IMR-90 (cell line): ENCODE measurements at regions not wholly inside any gene's neighbourhood (a gene's known extent, or its start where the extent isn't known, plus 50 kb on each side); places are given as distances from the start of the nearest gene placed in this dataset.

Experiments used
- ATAC-seq: fragments of 200-7000 bp; cut with Tn5 transposase; 2 replicates; pipeline ENCODE4 v1.9.1; 2020; ENCODE audit warnings: low read depth, mild to moderate bottlenecking, moderate library complexity
- BruUV-seq: library from RNA; stranded (reverse); fragments of 400-500 nt; replicated peaks from 2 replicates; lab custom pipeline; 2021; lab: Mats Ljungman, UMichigan
- CTCF ChIA-PET: fragments of 300-600 bp; formaldehyde crosslinking; extraction: SDS; loops from one replicate; lab custom pipeline; 2021; ENCODE audit warnings: antibody characterized with exemption; lab: Yijun Ruan, JAX
- POLR2A ChIA-PET: fragments of 300-600 bp; sonication (Branson Sonifier 250); formaldehyde crosslinking; loops from one replicate; lab custom pipeline; 2022; ENCODE audit warnings: antibody characterized with exemption; ENCODE audit not compliant: unreplicated experiment; lab: Charles Lee
- DNase-seq: peaks from one replicate; pipeline ENCODE4 v3.0.0; 2013
- H2AFZ ChIP-seq: replicated peaks from 2 replicates; pipeline ENCODE3; 2013; ENCODE audit warnings: low read length, mild to moderate bottlenecking; ENCODE audit not compliant: poor library complexity
- H2AK5ac ChIP-seq: 2 replicates; pipeline ENCODE4 v1.6.1; 2013; ENCODE audit warnings: low read depth, low read length, inconsistent platforms
- H2AK9ac ChIP-seq: replicated peaks from 2 replicates; pipeline ENCODE3; 2013; ENCODE audit warnings: mild to moderate bottlenecking, low read depth, low read length, moderate library complexity; ENCODE audit not compliant: poor library complexity
- H2BK120ac ChIP-seq: 2 replicates; pipeline ENCODE4 v1.6.1; 2013; ENCODE audit warnings: low read depth, low read length, inconsistent platforms
- H2BK15ac ChIP-seq: 3 replicates; pipeline ENCODE4 v1.6.1; 2013; ENCODE audit warnings: low read depth, low read length, inconsistent platforms
- H2BK20ac ChIP-seq: 2 replicates; pipeline ENCODE4 v1.6.1; 2013; ENCODE audit warnings: low read depth, mild to moderate bottlenecking, inconsistent platforms, low read length, moderate library complexity
- H2BK5ac ChIP-seq: 2 replicates; pipeline ENCODE4 v1.6.1; 2013; ENCODE audit warnings: mild to moderate bottlenecking, low read depth, low read length, inconsistent platforms; ENCODE audit not compliant: poor library complexity, severe bottlenecking
- H3K14ac ChIP-seq: replicated peaks from 2 replicates; pipeline ENCODE4 v1.6.1; 2013; ENCODE audit warnings: low read depth, low read length, inconsistent platforms
- H3K18ac ChIP-seq: 2 replicates; pipeline ENCODE4 v1.6.1; 2013; ENCODE audit warnings: low read depth, low read length, control low read depth
- H3K23ac ChIP-seq: 2 replicates; pipeline ENCODE4 v1.6.1; 2013; ENCODE audit warnings: low read depth, low read length, inconsistent platforms
- H3K27ac ChIP-seq: 2 replicates; pipeline ENCODE4 v1.5.1; 2013; ENCODE audit warnings: mild to moderate bottlenecking, control low read depth, low read length; ENCODE audit not compliant: insufficient read depth
- H3K27me3 ChIP-seq: 2 replicates; pipeline ENCODE4 v1.6.1; 2013; ENCODE audit warnings: low read length; ENCODE audit not compliant: control insufficient read depth, insufficient read depth
- H3K36me3 ChIP-seq: 2 replicates; pipeline ENCODE4 v1.6.1; 2013; ENCODE audit warnings: low read length, mixed read lengths; ENCODE audit not compliant: control insufficient read depth, insufficient read depth
- H3K4ac ChIP-seq: 2 replicates; pipeline ENCODE4 v1.6.1; 2013; ENCODE audit warnings: low read depth, low read length, inconsistent platforms
- H3K4me1 ChIP-seq: 2 replicates; pipeline ENCODE4 v1.6.1; 2013; ENCODE audit warnings: low read length, mixed read lengths; ENCODE audit not compliant: control insufficient read depth, insufficient read depth
- H3K4me2 ChIP-seq: 2 replicates; pipeline ENCODE4 v1.6.1; 2013; ENCODE audit warnings: low read depth, mild to moderate bottlenecking, control low read depth, low read length, moderate library complexity
- H3K4me3 ChIP-seq: 2 replicates; pipeline ENCODE4 v1.5.1; 2013; ENCODE audit warnings: low read depth, mild to moderate bottlenecking, control low read depth, low read length, moderate library complexity; ENCODE audit not compliant: insufficient read depth
- H3K56ac ChIP-seq: 2 replicates; pipeline ENCODE4 v1.6.1; 2013; ENCODE audit warnings: low read length, inconsistent platforms; ENCODE audit not compliant: insufficient read depth; ENCODE audit errors: extremely low read depth
- H3K79me1 ChIP-seq, 2 experiments: 2 replicates each; pipeline ENCODE4 v1.6.1; 2013; ENCODE audit warnings: low read length in 2 of 2, inconsistent platforms in 1 of 2, low read depth in 1 of 2
- H3K9ac ChIP-seq: 2 replicates; pipeline ENCODE4 v1.6.1; 2013; ENCODE audit warnings: low read depth, low read length, control low read depth
- H3K9me1 ChIP-seq: 2 replicates; pipeline ENCODE4 v1.6.1; 2013; ENCODE audit warnings: low read length, inconsistent platforms; ENCODE audit not compliant: insufficient read depth
- H3K9me3 ChIP-seq: 2 replicates; pipeline ENCODE4 v1.6.1; 2013; ENCODE audit warnings: low read length; ENCODE audit not compliant: control insufficient read depth, insufficient read depth
- H4K20me1 ChIP-seq: 2 replicates; pipeline ENCODE4 v1.6.1; 2013; ENCODE audit warnings: low read length, inconsistent platforms; ENCODE audit not compliant: insufficient read depth
- H4K5ac ChIP-seq: 2 replicates; pipeline ENCODE4 v1.6.1; 2013; ENCODE audit warnings: mild to moderate bottlenecking, low read depth, low read length, control low read depth
- H4K8ac ChIP-seq, 2 experiments: 2 replicates each; pipeline ENCODE4 v1.6.1; 2013; ENCODE audit warnings: low read depth in 2 of 2, low read length in 2 of 2, control low read depth in 1 of 2, inconsistent platforms in 1 of 2
- H4K91ac ChIP-seq: 2 replicates; pipeline ENCODE4 v1.6.1; 2013; ENCODE audit warnings: low read depth, low read length, inconsistent platforms; ENCODE audit not compliant: insufficient read depth
- CEBPB ChIP-seq: IDR thresholded peaks from 2 replicates; pipeline ENCODE4 v1.6.1; 2012; ENCODE audit warnings: low read depth, low read length, improper control_type of control experiment
- CHD1 ChIP-seq: IDR thresholded peaks from 2 replicates; pipeline ENCODE4 v1.6.1; 2012; ENCODE audit warnings: low read depth, low read length, improper control_type of control experiment
- MAFK ChIP-seq: IDR thresholded peaks from 2 replicates; pipeline ENCODE4 v1.6.1; 2012; ENCODE audit warnings: low read depth, low read length, improper control_type of control experiment
- MXI1 ChIP-seq: IDR thresholded peaks from 2 replicates; pipeline ENCODE4 v1.6.1; 2012; ENCODE audit warnings: low read depth, mild to moderate bottlenecking, low read length, moderate library complexity, borderline replicate concordance
- NFE2L2 ChIP-seq: fragments of 150-350 bp; IDR thresholded peaks from 2 replicates; pipeline ENCODE4 v1.6.1; 2016; ENCODE audit warnings: low read depth, mild to moderate bottlenecking, low read length
- RFX5 ChIP-seq: IDR thresholded peaks from 2 replicates; pipeline ENCODE4 v1.8.0; 2012; ENCODE audit warnings: low read depth, mild to moderate bottlenecking, low read length, moderate library complexity
- SMC3 ChIP-seq: fragments of 150-350 bp; IDR thresholded peaks from 2 replicates; pipeline ENCODE4 v1.6.1; 2016; ENCODE audit warnings: low read depth, mild to moderate bottlenecking, antibody characterized with exemption, low read length, moderate library complexity
- WGBS, 2 experiments: methylation state at CpG; one replicate each; pipeline versions ENCODE4 v1.1.5 to v1.1.7; 2013; ENCODE audit warnings: missing lambda C conversion rate in 2 of 2; ENCODE audit not compliant: insufficient read length in 1 of 2; ENCODE audit errors: extremely low coverage in 2 of 2; 5-methylcytosine and 5-hydroxymethylcytosine counted together
- dilution Hi-C: fragments of 300-500 bp; cut with HindIII; formaldehyde crosslinking; loops from one replicate; pipeline ENCODE4 v1.14.3; 2018; ENCODE audit warnings: low sequenced_read_pairs; ENCODE audit not compliant: unreplicated experiment
- in situ Hi-C: fragments of 300-500 bp; cut with MboI; formaldehyde crosslinking; loops from 3 replicates; pipeline ENCODE4 v1.14.3; 2019; ENCODE audit warnings: low sequenced_read_pairs, inconsistent platforms, mixed read lengths
- intact Hi-C: fragments of 100-400 bp; cut with micrococcal nuclease; formaldehyde crosslinking; loops from 2 replicates; pipeline ENCODE4 v1.10.0; 2022
- TF ChIP-seq, protein P1 (sequence below): conservative IDR thresholded peaks from 2 replicates; pipeline ENCODE4 v1.5.1; 2012; ENCODE audit warnings: mild to moderate bottlenecking, low read depth, low read length, improper control_type of control experiment
- TF ChIP-seq, protein P2 (sequence below): fragments of 150-350 bp; IDR thresholded peaks from 2 replicates; pipeline ENCODE4 v1.6.1; 2017; ENCODE audit warnings: mild to moderate bottlenecking, antibody characterized with exemption, low read length, low read depth
- TF ChIP-seq, protein P3 (sequence below): fragments of 150-350 bp; IDR thresholded peaks from 2 replicates; pipeline ENCODE4 v1.6.1; 2016; ENCODE audit warnings: low read depth, mild to moderate bottlenecking, low read length, moderate library complexity, borderline replicate concordance

DNA sequence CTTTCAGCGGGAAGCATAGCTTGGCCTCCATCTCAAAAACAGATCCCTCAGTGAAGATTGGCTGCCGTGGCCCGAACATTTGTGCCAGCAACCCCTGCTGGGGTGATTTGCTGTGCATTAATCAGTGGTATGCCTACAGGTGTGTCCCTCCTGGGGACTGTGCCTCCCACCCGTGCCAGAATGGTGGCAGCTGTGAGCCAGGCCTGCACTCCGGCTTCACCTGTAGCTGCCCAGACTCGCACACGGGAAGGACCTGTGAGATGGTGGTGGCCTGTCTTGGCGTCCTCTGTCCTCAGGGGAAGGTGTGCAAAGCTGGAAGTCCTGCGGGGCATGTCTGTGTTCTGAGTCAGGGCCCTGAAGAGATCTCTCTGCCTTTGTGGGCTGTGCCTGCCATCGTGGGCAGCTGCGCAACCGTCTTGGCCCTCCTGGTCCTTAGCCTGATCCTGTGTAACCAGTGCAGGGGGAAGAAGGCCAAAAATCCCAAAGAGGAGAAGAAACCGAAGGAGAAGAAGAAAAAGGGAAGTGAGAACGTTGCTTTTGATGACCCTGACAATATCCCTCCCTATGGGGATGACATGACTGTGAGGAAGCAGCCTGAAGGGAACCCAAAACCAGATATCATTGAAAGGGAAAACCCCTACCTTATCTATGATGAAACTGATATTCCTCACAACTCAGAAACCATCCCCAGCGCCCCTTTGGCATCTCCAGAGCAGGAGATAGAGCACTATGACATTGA, 175.4 kb downstream of the FAT4 start:
- no peak overlapping the region for H4K5ac ChIP-seq
- no peaks in the 10 kb centered on the region for H3K79me1 ChIP-seq
- H2BK20ac ChIP-seq: no peak overlapping the region
- no peak overlapping the region for H3K4me3 ChIP-seq
- CTCF ChIA-PET: no interaction called here
- no peak overlapping the region for H2AK5ac ChIP-seq
- no peak overlapping the region for H2AFZ ChIP-seq
- H3K9ac ChIP-seq: no peak overlapping the region
- H3K18ac ChIP-seq: no peak overlapping the region
- H4K8ac ChIP-seq: no peak overlapping the region
- H3K14ac ChIP-seq: no peak overlapping the region
- no peak overlapping the region for H3K56ac ChIP-seq
- H3K4me1 ChIP-seq: no peaks in the 10 kb centered on the region; the same call in 1 of the 2 replicates
- in situ Hi-C loops: no loop called here
- H2BK120ac ChIP-seq: no peak overlapping the region
- no peaks in the 10 kb centered on the region for H4K20me1 ChIP-seq
- H3K9me3 ChIP-seq: no peaks in the 10 kb centered on the region
- TF ChIP-seq, protein P1, sequence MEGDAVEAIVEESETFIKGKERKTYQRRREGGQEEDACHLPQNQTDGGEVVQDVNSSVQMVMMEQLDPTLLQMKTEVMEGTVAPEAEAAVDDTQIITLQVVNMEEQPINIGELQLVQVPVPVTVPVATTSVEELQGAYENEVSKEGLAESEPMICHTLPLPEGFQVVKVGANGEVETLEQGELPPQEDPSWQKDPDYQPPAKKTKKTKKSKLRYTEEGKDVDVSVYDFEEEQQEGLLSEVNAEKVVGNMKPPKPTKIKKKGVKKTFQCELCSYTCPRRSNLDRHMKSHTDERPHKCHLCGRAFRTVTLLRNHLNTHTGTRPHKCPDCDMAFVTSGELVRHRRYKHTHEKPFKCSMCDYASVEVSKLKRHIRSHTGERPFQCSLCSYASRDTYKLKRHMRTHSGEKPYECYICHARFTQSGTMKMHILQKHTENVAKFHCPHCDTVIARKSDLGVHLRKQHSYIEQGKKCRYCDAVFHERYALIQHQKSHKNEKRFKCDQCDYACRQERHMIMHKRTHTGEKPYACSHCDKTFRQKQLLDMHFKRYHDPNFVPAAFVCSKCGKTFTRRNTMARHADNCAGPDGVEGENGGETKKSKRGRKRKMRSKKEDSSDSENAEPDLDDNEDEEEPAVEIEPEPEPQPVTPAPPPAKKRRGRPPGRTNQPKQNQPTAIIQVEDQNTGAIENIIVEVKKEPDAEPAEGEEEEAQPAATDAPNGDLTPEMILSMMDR: no peak
- TF ChIP-seq CHD1: no peak
- no peak for TF ChIP-seq NFE2L2
- no peak for TF ChIP-seq CEBPB
- TF ChIP-seq, protein P2, sequence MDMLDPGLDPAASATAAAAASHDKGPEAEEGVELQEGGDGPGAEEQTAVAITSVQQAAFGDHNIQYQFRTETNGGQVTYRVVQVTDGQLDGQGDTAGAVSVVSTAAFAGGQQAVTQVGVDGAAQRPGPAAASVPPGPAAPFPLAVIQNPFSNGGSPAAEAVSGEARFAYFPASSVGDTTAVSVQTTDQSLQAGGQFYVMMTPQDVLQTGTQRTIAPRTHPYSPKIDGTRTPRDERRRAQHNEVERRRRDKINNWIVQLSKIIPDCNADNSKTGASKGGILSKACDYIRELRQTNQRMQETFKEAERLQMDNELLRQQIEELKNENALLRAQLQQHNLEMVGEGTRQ: no peak
- TF ChIP-seq, protein P3, sequence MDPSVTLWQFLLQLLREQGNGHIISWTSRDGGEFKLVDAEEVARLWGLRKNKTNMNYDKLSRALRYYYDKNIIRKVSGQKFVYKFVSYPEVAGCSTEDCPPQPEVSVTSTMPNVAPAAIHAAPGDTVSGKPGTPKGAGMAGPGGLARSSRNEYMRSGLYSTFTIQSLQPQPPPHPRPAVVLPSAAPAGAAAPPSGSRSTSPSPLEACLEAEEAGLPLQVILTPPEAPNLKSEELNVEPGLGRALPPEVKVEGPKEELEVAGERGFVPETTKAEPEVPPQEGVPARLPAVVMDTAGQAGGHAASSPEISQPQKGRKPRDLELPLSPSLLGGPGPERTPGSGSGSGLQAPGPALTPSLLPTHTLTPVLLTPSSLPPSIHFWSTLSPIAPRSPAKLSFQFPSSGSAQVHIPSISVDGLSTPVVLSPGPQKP: no peak
- no peak for TF ChIP-seq SMC3
- TF ChIP-seq MXI1: no peak
- TF ChIP-seq MAFK: no peak
- TF ChIP-seq RFX5: no peak
- dilution Hi-C loops: no loop called here
- H3K27ac ChIP-seq: no peak overlapping the region
- no TSS peak for BruUV-seq
- ATAC-seq (no peak), DNase-seq (no peak)
- peaks cover 19% of the 10 kb centered on the region for H3K36me3 ChIP-seq
- no peak overlapping the region for H2AK9ac ChIP-seq
- H4K91ac ChIP-seq: no peak overlapping the region
- no peak overlapping the region for H2BK15ac ChIP-seq
- intact Hi-C loops: no loop called here
- H3K27me3 ChIP-seq: no peaks in the 10 kb centered on the region
- H3K23ac ChIP-seq: no peak overlapping the region
- H2BK5ac ChIP-seq: no peak overlapping the region
- POLR2A ChIA-PET: no interaction called here
- no peak overlapping the region for H3K4ac ChIP-seq
- no peak overlapping the region for H3K4me2 ChIP-seq
- WGBS, 2 experiments: no CpG with 5 or more reads among the region's 15 CpGs
- no peaks in the 10 kb centered on the region; the same call in 1 of the 2 replicates for H3K9me1 ChIP-seq
